Neural cell (in vitro differentiated cells): ENCODE measurements at regions not wholly inside any gene's neighbourhood (a gene's known extent, or its start where the extent isn't known, plus 50 kb on each side); places are given as distances from the start of the nearest gene placed in this dataset.

Source experiments
- EP300 ChIP-seq: fragments of 450-650 bp; conservative IDR thresholded peaks from 2 replicates; pipeline ENCODE4 v1.6.1; 2014; ENCODE audit warnings: antibody characterized with exemption, mild to moderate bottlenecking, moderate library complexity; ENCODE audit not compliant: poor library complexity, severe bottlenecking
- EZH2 ChIP-seq: fragments of 200-600, 300-800 bp; shearing (Covaris generic), sonication (generic); IDR thresholded peaks from 2 replicates; pipeline ENCODE4 v1.6.1; 2014; ENCODE audit warnings: antibody characterized with exemption, low read length, borderline replicate concordance, mild to moderate bottlenecking; ENCODE audit not compliant: insufficient read depth, poor library complexity, severe bottlenecking
- POLR2AphosphoS5 ChIP-seq: IDR thresholded peaks from 2 replicates; pipeline ENCODE4 v1.6.1; 2012
- RAD21 ChIP-seq: fragments of 450-650 bp; conservative IDR thresholded peaks from 2 replicates; pipeline ENCODE4 v1.6.1; 2014; ENCODE audit warnings: antibody characterized with exemption, mild to moderate bottlenecking, moderate library complexity
- SMC3 ChIP-seq: fragments of 450-650 bp; conservative IDR thresholded peaks from 2 replicates; pipeline ENCODE4 v1.6.1; 2014; ENCODE audit warnings: antibody characterized with exemption, mild to moderate bottlenecking, moderate library complexity; ENCODE audit not compliant: poor library complexity
- TF ChIP-seq, protein P1 (sequence below): fragments of 450-650 bp; IDR thresholded peaks from 2 replicates; pipeline ENCODE4 v1.5.1; 2014; ENCODE audit warnings: antibody characterized with exemption, mild to moderate bottlenecking, moderate library complexity; ENCODE audit not compliant: poor library complexity, severe bottlenecking
- TF ChIP-seq, protein P2 (sequence below): IDR thresholded peaks from 2 replicates; pipeline ENCODE4 v1.6.1; 2012; ENCODE audit warnings: borderline replicate concordance

DNA sequence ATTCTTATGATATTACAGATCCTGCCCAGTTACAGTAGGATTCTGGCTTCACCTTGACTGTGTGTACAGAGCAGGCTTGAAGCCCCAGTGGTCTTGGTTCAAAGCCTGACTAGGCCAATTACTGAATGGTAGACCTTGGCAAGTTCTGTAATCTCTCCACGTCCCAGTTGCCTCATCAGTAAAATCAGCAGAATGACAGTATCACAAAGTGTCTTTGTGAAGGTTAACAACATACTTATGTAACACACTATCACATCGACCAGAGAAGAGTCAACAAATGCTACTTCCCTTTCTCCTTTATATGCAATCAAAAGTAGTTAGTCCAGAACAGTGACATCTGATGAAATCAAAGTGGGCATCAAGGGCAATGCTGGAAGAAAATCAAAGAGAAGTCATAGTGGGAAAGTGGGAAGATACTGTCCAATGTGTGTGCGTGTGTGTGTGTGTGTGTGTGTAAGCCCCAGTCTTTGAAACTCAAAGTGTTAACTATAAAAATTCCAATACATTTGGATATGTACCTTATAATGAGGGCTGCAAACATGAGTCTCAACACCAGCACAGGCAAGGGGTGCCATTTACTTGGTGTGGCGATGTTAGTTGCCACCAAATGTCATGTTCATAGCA lies 93.5 kb upstream of the EGFLAM start:
- TF ChIP-seq, protein P1, sequence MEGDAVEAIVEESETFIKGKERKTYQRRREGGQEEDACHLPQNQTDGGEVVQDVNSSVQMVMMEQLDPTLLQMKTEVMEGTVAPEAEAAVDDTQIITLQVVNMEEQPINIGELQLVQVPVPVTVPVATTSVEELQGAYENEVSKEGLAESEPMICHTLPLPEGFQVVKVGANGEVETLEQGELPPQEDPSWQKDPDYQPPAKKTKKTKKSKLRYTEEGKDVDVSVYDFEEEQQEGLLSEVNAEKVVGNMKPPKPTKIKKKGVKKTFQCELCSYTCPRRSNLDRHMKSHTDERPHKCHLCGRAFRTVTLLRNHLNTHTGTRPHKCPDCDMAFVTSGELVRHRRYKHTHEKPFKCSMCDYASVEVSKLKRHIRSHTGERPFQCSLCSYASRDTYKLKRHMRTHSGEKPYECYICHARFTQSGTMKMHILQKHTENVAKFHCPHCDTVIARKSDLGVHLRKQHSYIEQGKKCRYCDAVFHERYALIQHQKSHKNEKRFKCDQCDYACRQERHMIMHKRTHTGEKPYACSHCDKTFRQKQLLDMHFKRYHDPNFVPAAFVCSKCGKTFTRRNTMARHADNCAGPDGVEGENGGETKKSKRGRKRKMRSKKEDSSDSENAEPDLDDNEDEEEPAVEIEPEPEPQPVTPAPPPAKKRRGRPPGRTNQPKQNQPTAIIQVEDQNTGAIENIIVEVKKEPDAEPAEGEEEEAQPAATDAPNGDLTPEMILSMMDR = no peak
- TF ChIP-seq EP300 (no peak), RAD21 (no peak), EZH2 (no peak), POLR2AphosphoS5 (no peak), SMC3 (no peak)
- TF ChIP-seq, protein P2, sequence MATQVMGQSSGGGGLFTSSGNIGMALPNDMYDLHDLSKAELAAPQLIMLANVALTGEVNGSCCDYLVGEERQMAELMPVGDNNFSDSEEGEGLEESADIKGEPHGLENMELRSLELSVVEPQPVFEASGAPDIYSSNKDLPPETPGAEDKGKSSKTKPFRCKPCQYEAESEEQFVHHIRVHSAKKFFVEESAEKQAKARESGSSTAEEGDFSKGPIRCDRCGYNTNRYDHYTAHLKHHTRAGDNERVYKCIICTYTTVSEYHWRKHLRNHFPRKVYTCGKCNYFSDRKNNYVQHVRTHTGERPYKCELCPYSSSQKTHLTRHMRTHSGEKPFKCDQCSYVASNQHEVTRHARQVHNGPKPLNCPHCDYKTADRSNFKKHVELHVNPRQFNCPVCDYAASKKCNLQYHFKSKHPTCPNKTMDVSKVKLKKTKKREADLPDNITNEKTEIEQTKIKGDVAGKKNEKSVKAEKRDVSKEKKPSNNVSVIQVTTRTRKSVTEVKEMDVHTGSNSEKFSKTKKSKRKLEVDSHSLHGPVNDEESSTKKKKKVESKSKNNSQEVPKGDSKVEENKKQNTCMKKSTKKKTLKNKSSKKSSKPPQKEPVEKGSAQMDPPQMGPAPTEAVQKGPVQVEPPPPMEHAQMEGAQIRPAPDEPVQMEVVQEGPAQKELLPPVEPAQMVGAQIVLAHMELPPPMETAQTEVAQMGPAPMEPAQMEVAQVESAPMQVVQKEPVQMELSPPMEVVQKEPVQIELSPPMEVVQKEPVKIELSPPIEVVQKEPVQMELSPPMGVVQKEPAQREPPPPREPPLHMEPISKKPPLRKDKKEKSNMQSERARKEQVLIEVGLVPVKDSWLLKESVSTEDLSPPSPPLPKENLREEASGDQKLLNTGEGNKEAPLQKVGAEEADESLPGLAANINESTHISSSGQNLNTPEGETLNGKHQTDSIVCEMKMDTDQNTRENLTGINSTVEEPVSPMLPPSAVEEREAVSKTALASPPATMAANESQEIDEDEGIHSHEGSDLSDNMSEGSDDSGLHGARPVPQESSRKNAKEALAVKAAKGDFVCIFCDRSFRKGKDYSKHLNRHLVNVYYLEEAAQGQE = no peak
